ENCODE measurements at regions not wholly inside any gene's neighbourhood (a gene's known extent, or its start where the extent isn't known, plus 50 kb on each side); places are given as distances from the start of the nearest gene placed in this dataset.

- no peak for TF ChIP-seq POLR2A (IDR thresholded peaks at IDR 0.05)
- no peak for TF ChIP-seq CTCF (IDR thresholded peaks at IDR 0.05)
- no peak for TF ChIP-seq EP300 (IDR thresholded peaks at IDR 0.05)
- TF ChIP-seq POLR2AphosphoS5 (IDR thresholded peaks at IDR 0.05) = no peak
Measured at GRCh38 chr2:8458503-8459459, 223.1 kb upstream of the ID2 start.
